ENCODE measurements at regions not wholly inside any gene's neighbourhood (a gene's known extent, or its start where the extent isn't known, plus 50 kb on each side); places are given as distances from the start of the nearest gene placed in this dataset.

DNA sequence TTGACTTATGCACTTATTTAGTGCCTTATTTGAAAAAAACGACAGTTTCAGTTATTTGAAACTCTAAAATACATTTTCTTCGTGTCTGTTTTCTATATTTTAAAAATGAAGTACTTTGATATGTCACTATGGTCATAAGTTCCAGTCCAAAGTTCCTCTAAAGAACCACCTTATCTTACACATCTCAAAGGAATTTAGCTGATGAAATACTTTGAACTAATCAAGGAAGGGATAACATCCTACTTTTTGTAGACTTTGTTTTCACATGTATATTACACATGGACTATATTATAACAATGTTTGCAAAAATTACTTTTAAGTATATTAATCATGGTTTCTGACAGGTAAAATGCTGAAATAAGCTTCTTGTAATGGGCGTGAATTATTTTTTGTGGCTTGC is 265.8 kb upstream of the ZNF717 start:
- FAIRE-seq, result no peak
- TF ChIP-seq POLR2A (IDR thresholded peaks at IDR 0.05; ENCODE audit: low read depth, low read length) (no peak), POLR2AphosphoS5 (IDR thresholded peaks at IDR 0.05; ENCODE audit: low read depth, low read length) (no peak)
- DNase-seq (ENCODE audit: insufficient read length, low spot score), result no peak

DNA sequence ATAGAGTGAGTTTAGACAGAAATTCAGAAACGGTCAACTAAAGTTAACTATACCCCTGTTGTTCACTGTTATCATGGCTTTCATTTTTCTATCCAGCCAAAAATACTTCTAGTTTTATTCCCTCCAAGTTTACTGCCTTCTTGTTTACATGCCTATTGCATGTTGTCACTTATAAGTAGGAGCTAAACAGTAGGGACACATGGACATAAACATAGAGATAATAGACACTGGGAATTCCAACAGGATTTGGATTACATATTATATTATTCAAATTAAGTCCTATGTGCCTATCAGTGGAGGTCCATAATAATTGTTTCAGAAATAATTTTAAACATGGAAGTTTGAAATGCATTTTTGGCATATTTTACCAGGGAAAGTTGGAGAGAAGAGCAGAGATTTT is 269.1 kb upstream of the ZNF717 start:
- FAIRE-seq (no peak), DNase-seq (ENCODE audit: insufficient read length, low spot score) (no peak)
- TF ChIP-seq POLR2AphosphoS5 (IDR thresholded peaks at IDR 0.05; ENCODE audit: low read depth, low read length), result no peak
- TF ChIP-seq PAX5 (IDR thresholded peaks at IDR 0.05; ENCODE audit: insufficient read depth, low read length, severe bottlenecking), result no peak
- TF ChIP-seq SPI1 (IDR thresholded peaks at IDR 0.05; ENCODE audit: low read depth, low read length), result no peak
- TF ChIP-seq POLR2A (IDR thresholded peaks at IDR 0.05; ENCODE audit: low read depth, low read length), result no peak
- TF ChIP-seq TAF1 (IDR thresholded peaks at IDR 0.05; ENCODE audit: low read depth, low read length), result no peak
- no peak for TF ChIP-seq POU2F2 (IDR thresholded peaks at IDR 0.05; ENCODE audit: low read depth, low read length)

DNA sequence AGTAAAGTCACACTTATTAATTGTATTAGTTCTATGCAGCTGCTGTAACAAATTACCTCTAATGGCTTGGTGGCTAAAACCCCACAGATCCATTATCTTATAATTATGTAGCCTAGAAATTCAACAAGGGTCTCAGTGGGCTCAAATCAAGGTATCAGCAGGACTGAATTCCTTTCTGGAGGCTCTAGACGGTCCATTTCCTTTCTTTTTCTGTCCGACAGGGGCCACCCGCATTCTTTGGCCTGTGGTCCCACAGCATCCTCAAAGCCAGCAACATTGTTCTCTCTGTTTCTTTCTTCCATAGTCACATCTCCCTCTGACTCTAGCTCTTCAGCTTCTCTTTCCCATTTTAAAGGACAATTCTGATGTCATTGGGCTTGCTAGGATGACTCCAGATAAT is 276.3 kb upstream of the ZNF717 start:
- no peak for TF ChIP-seq PAX5 (IDR thresholded peaks at IDR 0.05; ENCODE audit: insufficient read depth, low read length, severe bottlenecking)
- TF ChIP-seq SPI1 (IDR thresholded peaks at IDR 0.05; ENCODE audit: low read depth, low read length), result no peak
- no peak for TF ChIP-seq POU2F2 (IDR thresholded peaks at IDR 0.05; ENCODE audit: low read depth, low read length)
- no peak for TF ChIP-seq POLR2AphosphoS5 (IDR thresholded peaks at IDR 0.05; ENCODE audit: low read depth, low read length)
- TF ChIP-seq TAF1 (IDR thresholded peaks at IDR 0.05; ENCODE audit: low read depth, low read length), result no peak
- no peak for TF ChIP-seq POLR2A (IDR thresholded peaks at IDR 0.05; ENCODE audit: low read depth, low read length)
- no peak for FAIRE-seq
- no peak for DNase-seq (ENCODE audit: insufficient read length, low spot score)

DNA sequence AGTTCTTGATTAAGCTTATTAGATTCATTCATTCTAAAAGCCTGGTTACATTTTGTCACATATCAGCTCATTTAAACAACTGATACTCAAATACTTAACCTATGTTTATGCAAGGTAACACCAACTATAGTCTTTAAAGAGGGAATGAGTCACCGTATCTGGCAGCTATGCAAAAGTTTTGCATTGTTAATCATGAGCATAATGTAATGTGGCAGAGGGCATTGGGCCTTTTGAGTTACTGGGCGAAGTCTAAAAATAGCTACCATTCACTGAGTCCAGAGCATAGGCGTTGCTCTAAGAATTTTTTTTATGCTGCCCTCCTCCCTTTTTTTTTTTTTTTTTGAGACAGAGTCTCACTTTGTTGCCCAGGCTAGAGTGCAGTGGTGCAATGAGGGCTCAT is 277.7 kb upstream of the ZNF717 start:
- DNase-seq (ENCODE audit: insufficient read length, low spot score) (no peak), FAIRE-seq (no peak)
- no peak for TF ChIP-seq POLR2A (IDR thresholded peaks at IDR 0.05; ENCODE audit: low read depth, low read length)
- TF ChIP-seq TAF1 (IDR thresholded peaks at IDR 0.05; ENCODE audit: low read depth, low read length), result no peak
- no peak for TF ChIP-seq PAX5 (IDR thresholded peaks at IDR 0.05; ENCODE audit: insufficient read depth, low read length, severe bottlenecking)
- no peak for TF ChIP-seq POU2F2 (IDR thresholded peaks at IDR 0.05; ENCODE audit: low read depth, low read length)
- no peak for TF ChIP-seq POLR2AphosphoS5 (IDR thresholded peaks at IDR 0.05; ENCODE audit: low read depth, low read length)
- no peak for TF ChIP-seq SPI1 (IDR thresholded peaks at IDR 0.05; ENCODE audit: low read depth, low read length)

DNA sequence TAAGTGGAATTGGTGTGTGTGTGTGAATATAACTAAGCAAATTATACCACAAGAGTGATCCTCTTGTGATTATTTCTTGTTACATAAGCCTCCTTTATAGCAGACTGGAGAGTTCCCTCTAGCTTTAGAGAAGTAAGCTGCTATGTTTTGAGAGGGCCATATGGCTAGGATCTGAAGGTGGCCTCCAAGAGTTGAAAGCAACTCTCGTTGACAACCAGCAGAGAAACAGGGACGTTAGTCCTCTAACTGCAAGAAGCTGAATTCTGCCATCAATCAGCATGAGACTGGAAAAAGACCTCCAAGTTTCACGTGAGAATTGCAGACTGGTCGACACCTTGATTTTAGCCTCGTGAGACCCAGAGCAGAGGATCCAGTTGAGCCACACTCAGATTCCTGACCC is 278.5 kb upstream of the ZNF717 start:
- FAIRE-seq (no peak), DNase-seq (ENCODE audit: insufficient read length, low spot score) (no peak)
- TF ChIP-seq POLR2A (IDR thresholded peaks at IDR 0.05; ENCODE audit: low read depth, low read length), result no peak
- TF ChIP-seq POLR2AphosphoS5 (IDR thresholded peaks at IDR 0.05; ENCODE audit: low read depth, low read length), result no peak
- TF ChIP-seq SPI1 (IDR thresholded peaks at IDR 0.05; ENCODE audit: low read depth, low read length), result no peak
- no peak for TF ChIP-seq TAF1 (IDR thresholded peaks at IDR 0.05; ENCODE audit: low read depth, low read length)
- TF ChIP-seq PAX5 (IDR thresholded peaks at IDR 0.05; ENCODE audit: insufficient read depth, low read length, severe bottlenecking), result no peak
- TF ChIP-seq POU2F2 (IDR thresholded peaks at IDR 0.05; ENCODE audit: low read depth, low read length), result no peak

DNA sequence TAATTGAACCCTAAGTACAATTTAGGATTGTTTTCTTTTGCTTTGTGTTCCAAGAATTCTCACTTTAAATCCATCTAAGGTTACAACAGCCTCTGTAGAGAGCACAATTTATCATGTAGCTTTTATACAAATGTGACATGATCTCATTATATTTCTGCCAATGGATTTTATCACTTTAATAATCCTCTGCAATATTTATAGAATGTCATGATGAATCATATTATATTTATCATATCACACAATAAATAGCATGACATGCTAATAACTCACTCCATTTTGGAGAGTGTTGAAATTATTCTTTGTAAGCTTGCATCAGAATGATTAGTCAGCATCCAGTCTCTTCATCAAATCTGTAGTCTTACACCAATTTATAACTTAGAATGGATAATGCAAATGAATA is 280.6 kb upstream of the ZNF717 start:
- FAIRE-seq (no peak), DNase-seq (ENCODE audit: insufficient read length, low spot score) (no peak)
- no peak for TF ChIP-seq POU2F2 (IDR thresholded peaks at IDR 0.05; ENCODE audit: low read depth, low read length)
- TF ChIP-seq POLR2AphosphoS5 (IDR thresholded peaks at IDR 0.05; ENCODE audit: low read depth, low read length), result no peak
- no peak for TF ChIP-seq SPI1 (IDR thresholded peaks at IDR 0.05; ENCODE audit: low read depth, low read length)
- no peak for TF ChIP-seq POLR2A (IDR thresholded peaks at IDR 0.05; ENCODE audit: low read depth, low read length)
- no peak for TF ChIP-seq TAF1 (IDR thresholded peaks at IDR 0.05; ENCODE audit: low read depth, low read length)
- TF ChIP-seq PAX5 (IDR thresholded peaks at IDR 0.05; ENCODE audit: insufficient read depth, low read length, severe bottlenecking), result no peak

DNA sequence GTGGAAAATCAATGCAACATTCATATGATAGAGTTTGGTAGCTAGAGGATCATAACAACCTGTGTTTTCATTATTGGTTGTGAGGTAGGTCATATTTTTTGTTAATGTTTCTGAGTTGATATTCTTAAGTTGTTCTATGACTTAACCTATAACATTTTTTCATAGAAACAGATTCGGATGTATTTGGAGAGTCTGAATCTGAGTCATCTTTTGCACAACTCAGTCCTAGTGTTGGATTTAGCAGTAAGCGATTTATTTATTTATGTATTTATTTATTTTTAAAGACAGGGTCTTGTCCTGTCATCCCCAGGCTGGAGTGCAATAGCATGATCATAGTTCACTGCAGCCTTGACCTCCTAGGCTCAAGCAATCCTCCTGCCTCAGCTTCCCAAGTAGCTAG is 292.8 kb upstream of the ZNF717 start:
- DNase-seq (ENCODE audit: insufficient read length, low spot score) (no peak), FAIRE-seq (no peak)
- no peak for TF ChIP-seq SPI1 (IDR thresholded peaks at IDR 0.05; ENCODE audit: low read depth, low read length)
- no peak for TF ChIP-seq POU2F2 (IDR thresholded peaks at IDR 0.05; ENCODE audit: low read depth, low read length)
- no peak for TF ChIP-seq TAF1 (IDR thresholded peaks at IDR 0.05; ENCODE audit: low read depth, low read length)
- TF ChIP-seq POLR2AphosphoS5 (IDR thresholded peaks at IDR 0.05; ENCODE audit: low read depth, low read length), result no peak
- no peak for TF ChIP-seq PAX5 (IDR thresholded peaks at IDR 0.05; ENCODE audit: insufficient read depth, low read length, severe bottlenecking)
- TF ChIP-seq POLR2A (IDR thresholded peaks at IDR 0.05; ENCODE audit: low read depth, low read length), result no peak

DNA sequence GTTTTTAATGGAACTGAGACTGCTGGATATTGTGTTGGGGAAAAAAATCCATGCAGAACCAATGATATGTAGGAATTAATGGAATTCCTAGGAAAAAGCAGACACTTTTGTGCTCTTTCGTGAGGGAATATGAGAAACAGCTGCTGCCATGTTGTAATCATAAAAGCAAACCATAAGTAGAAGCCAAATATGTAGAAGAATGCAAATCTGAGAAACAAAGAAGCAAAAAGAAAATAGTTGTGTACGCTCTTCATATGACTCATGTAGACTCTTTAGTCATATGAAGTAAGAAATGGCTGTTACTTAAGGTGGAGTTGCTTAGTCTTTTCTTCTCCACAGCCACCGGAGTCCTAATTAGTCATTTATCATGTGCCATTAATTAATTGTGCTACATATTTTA is 298.6 kb upstream of the ZNF717 start:
- TF ChIP-seq SPI1 (IDR thresholded peaks at IDR 0.05; ENCODE audit: low read depth, low read length) (no peak), TAF1 (IDR thresholded peaks at IDR 0.05; ENCODE audit: low read depth, low read length) (no peak), PAX5 (IDR thresholded peaks at IDR 0.05; ENCODE audit: insufficient read depth, low read length, severe bottlenecking) (no peak), POU2F2 (IDR thresholded peaks at IDR 0.05; ENCODE audit: low read depth, low read length) (no peak), POLR2A (IDR thresholded peaks at IDR 0.05; ENCODE audit: low read depth, low read length) (no peak), POLR2AphosphoS5 (IDR thresholded peaks at IDR 0.05; ENCODE audit: low read depth, low read length) (no peak)
- DNase-seq (ENCODE audit: insufficient read length, low spot score) (no peak), FAIRE-seq (no peak)

DNA sequence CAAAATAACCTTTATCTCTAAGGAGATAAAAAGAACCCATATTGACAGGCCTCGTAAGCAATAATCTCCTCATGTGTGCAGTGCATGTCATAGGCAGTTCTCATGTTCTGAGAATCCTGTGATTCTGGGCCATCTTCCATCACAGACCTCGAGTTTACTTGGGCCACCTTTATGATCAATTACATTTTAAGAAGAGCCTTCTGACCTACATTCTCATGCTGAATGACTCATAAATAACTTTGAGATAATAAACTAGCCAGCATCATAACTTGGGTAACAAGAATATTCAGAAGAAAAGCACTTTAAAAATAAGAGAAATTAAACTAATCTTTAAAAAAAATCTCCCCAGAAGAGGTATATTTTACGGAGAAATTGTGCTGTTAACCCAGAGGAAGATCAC is 310.7 kb upstream of the ZNF717 start:
- no peak for DNase-seq (ENCODE audit: insufficient read length, low spot score)
- TF ChIP-seq POLR2A (IDR thresholded peaks at IDR 0.05; ENCODE audit: low read depth, low read length), result no peak
- no peak for TF ChIP-seq TAF1 (IDR thresholded peaks at IDR 0.05; ENCODE audit: low read depth, low read length)
- FAIRE-seq, result no peak

DNA sequence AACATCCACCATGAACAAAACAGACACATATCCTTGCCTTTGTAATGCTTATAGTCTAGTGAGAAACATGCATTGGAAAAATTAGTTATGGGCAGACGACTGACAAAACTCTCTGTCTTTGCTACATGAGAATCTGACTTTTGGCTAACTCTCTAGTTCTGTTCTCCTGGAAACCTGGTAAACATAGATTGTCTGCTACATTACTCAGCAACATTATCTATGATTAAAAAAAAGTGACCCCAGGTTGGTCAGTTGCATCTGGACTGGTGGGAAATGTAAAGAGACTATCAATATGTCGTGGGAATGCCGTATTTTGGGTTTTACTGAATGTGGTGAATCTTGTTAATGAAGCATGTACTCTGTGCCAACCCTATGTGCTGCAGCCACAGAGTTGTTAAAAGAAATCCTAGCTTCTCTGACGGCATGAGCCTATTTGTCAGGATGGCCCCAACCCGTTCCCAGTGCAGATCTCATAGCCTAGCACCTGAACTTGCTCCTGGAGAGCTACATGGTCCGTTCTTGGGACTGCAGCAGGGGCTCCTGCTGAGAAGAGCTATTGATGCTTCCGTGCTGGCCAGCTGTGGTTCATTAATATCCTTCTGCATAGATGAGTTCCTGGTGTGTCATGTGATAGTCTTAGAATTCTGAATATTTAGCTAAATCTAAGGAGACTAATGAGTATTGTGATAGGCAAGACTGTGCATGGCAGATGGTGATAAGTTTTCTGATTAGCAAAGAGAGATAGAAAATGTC is 311.7 kb upstream of the ZNF717 start:
- no peak for DNase-seq (ENCODE audit: insufficient read length, low spot score)
- no peak for FAIRE-seq
- TF ChIP-seq POLR2A (IDR thresholded peaks at IDR 0.05; ENCODE audit: low read depth, low read length), result no peak
- TF ChIP-seq POU2F2 (IDR thresholded peaks at IDR 0.05; ENCODE audit: low read depth, low read length), result no peak
- TF ChIP-seq PAX5 (IDR thresholded peaks at IDR 0.05; ENCODE audit: insufficient read depth, low read length, severe bottlenecking), result no peak
- TF ChIP-seq TAF1 (IDR thresholded peaks at IDR 0.05; ENCODE audit: low read depth, low read length), result no peak
- no peak for TF ChIP-seq POLR2AphosphoS5 (IDR thresholded peaks at IDR 0.05; ENCODE audit: low read depth, low read length)
- TF ChIP-seq SPI1 (IDR thresholded peaks at IDR 0.05; ENCODE audit: low read depth, low read length), result no peak
